GM06990 (cell line): ENCODE measurements at regions not wholly inside any gene's neighbourhood (a gene's known extent, or its start where the extent isn't known, plus 50 kb on each side); places are given as distances from the start of the nearest gene placed in this dataset.

ENCODE experiments used
- DNase-seq: peaks from one replicate; pipeline ENCODE4 v3.0.0-alpha.2; 2011; ENCODE audit not compliant: insufficient read length; ENCODE audit errors: extremely low read depth
- H3K27me3 ChIP-seq: replicated peaks from 2 replicates; pipeline ENCODE4 v1.6.0; 2011; ENCODE audit warnings: low read length; ENCODE audit not compliant: control insufficient read depth, insufficient read depth
- H3K36me3 ChIP-seq: 2 replicates; pipeline ENCODE4 v1.5.1; 2011; ENCODE audit warnings: low read length; ENCODE audit not compliant: control insufficient read depth, insufficient read depth
- H3K4me3 ChIP-seq: replicated peaks from 2 replicates; pipeline ENCODE4 v1.5.1; 2011; ENCODE audit warnings: low read depth, mild to moderate bottlenecking, control low read depth, low read length
- TF ChIP-seq, protein P1 (sequence below): IDR thresholded peaks from 2 replicates; pipeline ENCODE4 v1.5.1; 2011; ENCODE audit warnings: low read length, control low read depth, mild to moderate bottlenecking, inconsistent platforms; ENCODE audit not compliant: insufficient read depth, poor library complexity, severe bottlenecking

DNA sequence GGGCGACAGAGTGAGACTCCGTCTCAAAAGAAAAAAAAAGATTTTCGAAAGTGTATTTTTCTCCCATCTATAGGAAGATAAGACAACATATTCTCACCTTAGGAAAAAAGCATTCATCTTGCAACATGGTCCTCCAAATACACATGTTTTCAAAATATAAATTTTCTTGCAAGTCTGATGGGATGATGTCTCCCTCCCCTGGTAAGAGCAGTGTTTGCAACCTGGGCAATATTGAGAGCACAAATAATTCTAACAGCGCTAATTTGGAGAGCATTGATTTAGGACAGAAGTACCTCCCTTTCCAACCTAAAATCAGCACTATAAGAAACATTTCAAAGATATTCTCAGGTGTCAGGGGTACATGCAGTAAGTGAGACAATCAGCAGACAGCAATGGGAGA is 61.0 kb upstream of the SHISA2 start:
- TF ChIP-seq, protein P1, sequence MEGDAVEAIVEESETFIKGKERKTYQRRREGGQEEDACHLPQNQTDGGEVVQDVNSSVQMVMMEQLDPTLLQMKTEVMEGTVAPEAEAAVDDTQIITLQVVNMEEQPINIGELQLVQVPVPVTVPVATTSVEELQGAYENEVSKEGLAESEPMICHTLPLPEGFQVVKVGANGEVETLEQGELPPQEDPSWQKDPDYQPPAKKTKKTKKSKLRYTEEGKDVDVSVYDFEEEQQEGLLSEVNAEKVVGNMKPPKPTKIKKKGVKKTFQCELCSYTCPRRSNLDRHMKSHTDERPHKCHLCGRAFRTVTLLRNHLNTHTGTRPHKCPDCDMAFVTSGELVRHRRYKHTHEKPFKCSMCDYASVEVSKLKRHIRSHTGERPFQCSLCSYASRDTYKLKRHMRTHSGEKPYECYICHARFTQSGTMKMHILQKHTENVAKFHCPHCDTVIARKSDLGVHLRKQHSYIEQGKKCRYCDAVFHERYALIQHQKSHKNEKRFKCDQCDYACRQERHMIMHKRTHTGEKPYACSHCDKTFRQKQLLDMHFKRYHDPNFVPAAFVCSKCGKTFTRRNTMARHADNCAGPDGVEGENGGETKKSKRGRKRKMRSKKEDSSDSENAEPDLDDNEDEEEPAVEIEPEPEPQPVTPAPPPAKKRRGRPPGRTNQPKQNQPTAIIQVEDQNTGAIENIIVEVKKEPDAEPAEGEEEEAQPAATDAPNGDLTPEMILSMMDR = peak; percentile 26
- DNase-seq = no peak
- H3K36me3 ChIP-seq = no peaks in the 10 kb centered on the region
- H3K27me3 ChIP-seq = no peaks in the 10 kb centered on the region
- H3K4me3 ChIP-seq = no peak overlapping the region

DNA sequence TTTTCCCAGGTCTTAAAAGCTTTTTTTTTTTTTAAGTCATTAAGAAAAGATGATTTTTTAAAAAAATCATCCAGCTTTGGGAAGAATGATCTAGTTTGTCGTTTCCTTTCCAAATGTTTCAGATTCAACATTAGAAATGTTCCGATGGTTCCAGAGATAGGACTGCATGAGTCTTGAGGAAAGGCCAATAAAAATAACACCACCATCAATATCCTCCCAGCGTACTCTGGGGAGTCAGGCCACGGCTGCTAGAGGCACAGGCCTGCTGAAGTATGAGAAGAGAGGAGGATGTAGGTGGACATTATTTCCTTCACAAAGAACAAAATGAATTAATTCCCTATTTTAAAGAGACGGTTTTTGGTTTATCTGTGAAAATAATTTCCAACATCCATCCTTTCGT is 60.0 kb upstream of the SHISA2 start:
- TF ChIP-seq, protein P1 = no peak
- DNase-seq = no peak
- H3K27me3 ChIP-seq = no peaks in the 10 kb centered on the region
- no peak overlapping the region for H3K4me3 ChIP-seq
- no peaks in the 10 kb centered on the region for H3K36me3 ChIP-seq
